ENCODE measurements at regions not wholly inside any gene's neighbourhood (a gene's known extent, or its start where the extent isn't known, plus 50 kb on each side); places are given as distances from the start of the nearest gene placed in this dataset.

- no peak for TF ChIP-seq CTCF (conservative IDR thresholded peaks at IDR 0.05)
- no peak for TF ChIP-seq ZFX (IDR thresholded peaks at IDR 0.05)
Measured at GRCh38 chr5:104909803-104910202, 1347.2 kb upstream of the NUDT12 start.
